Mesendoderm (in vitro differentiated cells): ENCODE measurements at regions not wholly inside any gene's neighbourhood (a gene's known extent, or its start where the extent isn't known, plus 50 kb on each side); places are given as distances from the start of the nearest gene placed in this dataset.
"Not testable (repeated sequence)": the region's sequence is repeated elsewhere in the genome, so short reads cannot be mapped to it uniquely, and the experiment has no call there.

Source experiments
- DNase-seq: peaks from one replicate; pipeline ENCODE4 v3.0.0; 2013
- H2AK5ac ChIP-seq: 2 replicates; pipeline ENCODE4 v1.6.1; 2013; ENCODE audit warnings: low read length, inconsistent platforms
- H2BK120ac ChIP-seq: 2 replicates; pipeline ENCODE4 v1.6.1; 2013; ENCODE audit warnings: low read depth, mild to moderate bottlenecking, low read length, moderate library complexity, mixed read lengths
- H2BK15ac ChIP-seq: replicated peaks from 2 replicates; pipeline ENCODE4 v1.6.1; 2013; ENCODE audit warnings: low read depth, mild to moderate bottlenecking, moderate library complexity
- H2BK5ac ChIP-seq: 2 replicates; pipeline ENCODE4 v1.6.1; 2013; ENCODE audit warnings: low read length, inconsistent platforms
- H3K18ac ChIP-seq: 2 replicates; pipeline ENCODE4 v1.6.1; 2013; ENCODE audit warnings: mild to moderate bottlenecking, low read length, mixed read lengths
- H3K23ac ChIP-seq: one replicate; pipeline ENCODE4 v1.6.1; 2013; ENCODE audit warnings: low read length
- H3K27ac ChIP-seq: 2 replicates; pipeline ENCODE4 v1.5.1; 2013; ENCODE audit warnings: low read depth, mild to moderate bottlenecking, inconsistent platforms, low read length, moderate library complexity
- H3K27me3 ChIP-seq: 2 replicates; pipeline ENCODE4 v1.6.1; 2013; ENCODE audit warnings: low read length, control low read depth, mild to moderate bottlenecking, inconsistent platforms; ENCODE audit not compliant: insufficient read depth, poor library complexity
- H3K36me3 ChIP-seq: 2 replicates; pipeline ENCODE4 v1.6.1; 2013; ENCODE audit warnings: low read length, inconsistent platforms; ENCODE audit not compliant: control insufficient read depth, insufficient read depth
- H3K4ac ChIP-seq: one replicate; pipeline ENCODE4 v1.6.1; 2013; ENCODE audit warnings: low read depth, mild to moderate bottlenecking, low read length, moderate library complexity
- H3K4me1 ChIP-seq: 2 replicates; pipeline ENCODE4 v1.6.1; 2013; ENCODE audit warnings: low read depth, low read length, inconsistent platforms; ENCODE audit not compliant: control insufficient read depth
- H3K4me2 ChIP-seq: 2 replicates; pipeline ENCODE4 v1.6.1; 2013; ENCODE audit warnings: low read length
- H3K4me3 ChIP-seq: 2 replicates; pipeline ENCODE4 v1.5.1; 2013; ENCODE audit warnings: mild to moderate bottlenecking, low read length
- H3K56ac ChIP-seq: one replicate; pipeline ENCODE4 v1.6.1; 2013; ENCODE audit warnings: low read length
- H3K79me1 ChIP-seq: 2 replicates; pipeline ENCODE4 v1.6.1; 2013; ENCODE audit warnings: low read length, inconsistent platforms
- H3K79me2 ChIP-seq: 2 replicates; pipeline ENCODE4 v1.6.1; 2013; ENCODE audit warnings: mild to moderate bottlenecking, low read length; ENCODE audit not compliant: control insufficient read depth, insufficient read depth
- H3K9ac ChIP-seq: 2 replicates; pipeline ENCODE4 v1.6.1; 2013; ENCODE audit warnings: low read length, inconsistent platforms
- H4K5ac ChIP-seq: one replicate; pipeline ENCODE4 v1.6.1; 2013; ENCODE audit warnings: low read length
- H4K8ac ChIP-seq: one replicate; pipeline ENCODE4 v1.6.1; 2013; ENCODE audit warnings: low read depth, mild to moderate bottlenecking, control low read depth, low read length, moderate library complexity
- WGBS: extraction: QIAGEN DNeasy Blood & Tissue Kit; methylation state at CpG from one replicate; pipeline ENCODE4 v1.1.7; 2013; ENCODE audit warnings: low lambda C conversion rate, missing lambda C conversion rate; ENCODE audit not compliant: insufficient coverage; ENCODE audit errors: extremely low coverage; 5-methylcytosine and 5-hydroxymethylcytosine counted together

- H4K5ac ChIP-seq, H2BK15ac ChIP-seq, H3K56ac ChIP-seq, H3K4ac ChIP-seq, H3K9ac ChIP-seq, H2AK5ac ChIP-seq, H3K4me2 ChIP-seq, DNase-seq, H3K27ac ChIP-seq, H2BK5ac ChIP-seq, H2BK120ac ChIP-seq, H3K4me1 ChIP-seq, H3K18ac ChIP-seq, H3K4me3 ChIP-seq, H3K23ac ChIP-seq, H3K36me3 ChIP-seq, H3K79me2 ChIP-seq, H3K79me1 ChIP-seq, H3K27me3 ChIP-seq, H4K8ac ChIP-seq: not testable (repeated sequence)
- WGBS: no CpG with 5 or more reads among the region's 6 CpGs
Observed at GRCh38 chrX:2630935-2631742, 60.0 kb upstream of the CD99 start.

DNA sequence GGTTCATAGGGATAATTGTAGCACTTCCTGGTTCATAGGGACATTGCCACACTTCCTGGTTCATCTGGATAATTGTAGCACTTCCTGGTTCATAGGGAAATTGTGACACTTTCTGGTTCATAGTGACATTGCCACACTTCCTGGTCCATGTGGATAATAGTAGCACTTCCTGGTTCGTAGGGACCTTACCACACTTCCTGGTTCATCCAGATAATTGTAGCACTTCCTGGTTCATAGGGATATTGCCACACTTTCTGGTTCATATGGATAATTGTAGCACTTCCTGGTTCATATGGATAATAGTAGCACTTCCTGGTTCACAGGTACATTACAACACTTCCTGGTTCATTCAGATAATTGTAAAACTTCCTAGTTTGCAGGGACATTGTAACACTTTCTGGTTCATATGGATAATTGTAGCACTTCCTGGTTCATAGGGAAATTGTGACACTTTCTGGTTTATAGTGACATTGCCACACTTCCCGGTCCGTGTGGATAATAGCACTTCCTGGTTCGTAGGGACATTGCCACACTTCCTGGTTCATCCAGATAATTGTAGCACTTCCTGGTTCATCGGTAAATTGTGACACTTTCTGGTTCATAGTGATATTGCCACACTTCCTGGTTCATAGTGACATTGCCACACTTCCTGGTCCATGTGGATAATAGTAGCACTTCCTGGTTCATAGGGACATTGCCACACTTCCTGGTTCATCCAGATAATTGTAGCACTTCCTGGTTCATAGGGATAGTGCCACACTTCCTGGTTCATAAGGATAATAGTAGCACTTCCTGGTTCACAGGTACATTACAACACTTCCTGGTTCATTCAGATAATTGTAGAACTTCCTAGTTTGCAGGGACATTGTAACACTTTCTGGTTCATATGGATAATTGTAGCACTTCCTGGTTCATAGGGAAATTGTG lies 60.8 kb upstream of the CD99 start:
- not testable (repeated sequence) for H3K27me3 ChIP-seq, H2BK15ac ChIP-seq, H3K18ac ChIP-seq, H4K5ac ChIP-seq, H3K56ac ChIP-seq, H3K4me2 ChIP-seq, H3K27ac ChIP-seq, H2AK5ac ChIP-seq, H3K79me1 ChIP-seq, H3K4ac ChIP-seq, H3K79me2 ChIP-seq, H3K4me3 ChIP-seq, H2BK120ac ChIP-seq, DNase-seq, H3K36me3 ChIP-seq, H3K23ac ChIP-seq, H3K9ac ChIP-seq, H3K4me1 ChIP-seq, H4K8ac ChIP-seq, H2BK5ac ChIP-seq
- no CpG with 5 or more reads among the region's 5 CpGs for WGBS

GRCh38 chrX:2629316-2630007 lies 61.6 kb upstream of the CD99 start:
- no CpG with 5 or more reads among the region's 6 CpGs for WGBS
- Histone ChIP-seq H4K8ac (no peak overlapping the region), H4K5ac (no peak overlapping the region), H3K23ac (no peak overlapping the region), H2BK15ac (no peak overlapping the region), H3K56ac (no peak overlapping the region), H2BK5ac (no peak overlapping the region), H3K9ac (no peak overlapping the region), H3K4me2 (no peak overlapping the region), H3K4me3 (no peak overlapping the region), H3K27ac (no peak overlapping the region), H3K27me3 (no peaks in the 10 kb centered on the region), H3K79me2 (no peaks in the 10 kb centered on the region), H3K79me1 (no peaks in the 10 kb centered on the region), H2BK120ac (no peak overlapping the region), H2AK5ac (no peak overlapping the region), H3K36me3 (no peaks in the 10 kb centered on the region), H3K4ac (no peak overlapping the region), H3K4me1 (no peaks in the 10 kb centered on the region), H3K18ac (no peak overlapping the region)
- DNase-seq: no peak

- Histone ChIP-seq H2BK120ac (no peak overlapping the region), H3K79me1 (no peaks in the 10 kb centered on the region), H3K36me3 (no peaks in the 10 kb centered on the region), H3K4me3 (no peak overlapping the region), H3K23ac (no peak overlapping the region), H2AK5ac (no peak overlapping the region), H4K5ac (no peak overlapping the region), H3K4me2 (no peak overlapping the region), H2BK5ac (no peak overlapping the region), H3K56ac (no peak overlapping the region), H3K4ac (no peak overlapping the region), H2BK15ac (no peak overlapping the region), H3K27me3 (no peaks in the 10 kb centered on the region), H3K79me2 (no peaks in the 10 kb centered on the region), H3K18ac (no peak overlapping the region), H4K8ac (no peak overlapping the region), H3K9ac (no peak overlapping the region), H3K27ac (no peak overlapping the region), H3K4me1 (no peaks in the 10 kb centered on the region)
- no CpG with 5 or more reads among the region's 2 CpGs for WGBS
- DNase-seq: no peak
Observed at GRCh38 chrX:2628751-2629315, 62.3 kb upstream of the CD99 start.

GRCh38 chrX:2627272-2627867 lies 63.7 kb upstream of the CD99 start:
- no peak overlapping the region for H4K5ac ChIP-seq
- H2AK5ac ChIP-seq: no peak overlapping the region
- no peak overlapping the region for H2BK120ac ChIP-seq
- no peaks in the 10 kb centered on the region for H3K4me1 ChIP-seq
- H3K79me1 ChIP-seq: no peaks in the 10 kb centered on the region
- no peaks in the 10 kb centered on the region for H3K79me2 ChIP-seq
- WGBS: no CpG with 5 or more reads among the region's 3 CpGs
- H3K56ac ChIP-seq: no peak overlapping the region
- H3K27me3 ChIP-seq: no peaks in the 10 kb centered on the region
- no peak overlapping the region for H3K4me2 ChIP-seq
- no peak overlapping the region for H2BK15ac ChIP-seq
- no peak overlapping the region for H3K18ac ChIP-seq
- H3K4ac ChIP-seq: no peak overlapping the region
- no peak overlapping the region for H3K9ac ChIP-seq
- H3K23ac ChIP-seq: no peak overlapping the region
- no peak overlapping the region for H4K8ac ChIP-seq
- no peak overlapping the region for H3K27ac ChIP-seq
- peak; percentile 80 for DNase-seq
- H2BK5ac ChIP-seq: no peak overlapping the region
- H3K36me3 ChIP-seq: no peaks in the 10 kb centered on the region
- H3K4me3 ChIP-seq: no peak overlapping the region
